Activated CD4-positive, alpha-beta T cell treated with anti-CD3 and anti-CD28 coated beads, Interleukin-2, amount 10 ng/mL, durations not matched to agents 7 days and 5 days (primary cell): ENCODE measurements at regions not wholly inside any gene's neighbourhood (a gene's known extent, or its start where the extent isn't known, plus 50 kb on each side); places are given as distances from the start of the nearest gene placed in this dataset.

ENCODE experiments used
- CTCF ChIA-PET: fragments of 350-600 bp; sonication (Branson Sonifier 250); formaldehyde crosslinking; loops from one replicate; lab custom pipeline; 2021; ENCODE audit warnings: antibody characterized with exemption; lab: Charles Lee
- POLR2A ChIA-PET: fragments of 350-600 bp; sonication (Branson Sonifier 250); formaldehyde crosslinking; loops from one replicate; lab custom pipeline; 2021; ENCODE audit warnings: antibody characterized with exemption; lab: Charles Lee
- DNase-seq: peaks from one replicate; pipeline ENCODE4 v3.0.0-alpha.2; 2020
- H3K27ac Mint-ChIP-seq: one replicate; pipeline ENCODE4 v1.8.0; 2021; ENCODE audit warnings: mild to moderate bottlenecking, moderate library complexity, mixed read lengths
- H3K27me3 Mint-ChIP-seq: one replicate; pipeline ENCODE4 v1.8.0; 2021; ENCODE audit warnings: mixed read lengths
- H3K36me3 Mint-ChIP-seq: one replicate; pipeline ENCODE4 v1.8.0; 2021; ENCODE audit warnings: low read depth, mixed read lengths
- H3K4me1 Mint-ChIP-seq: one replicate; pipeline ENCODE4 v1.8.0; 2021; ENCODE audit warnings: mixed read lengths
- H3K4me3 Mint-ChIP-seq: one replicate; pipeline ENCODE4 v1.8.0; 2021; ENCODE audit warnings: mild to moderate bottlenecking, moderate library complexity, mixed read lengths
- H3K9me3 Mint-ChIP-seq: one replicate; pipeline ENCODE4 v1.8.0; 2021; ENCODE audit warnings: mixed read lengths

GRCh38 chr4:105015750-105016149 is 130.9 kb upstream of the TET2 start:
- ChIA-PET POLR2A (interaction anchor here (0.7 kb wide), 1 partner anchor 438 kb away, joined by 3 read pairs; no protein-coding TSS in a partner anchor), CTCF (interaction anchor here (0.6 to 1.2 kb wide), 2 partner anchors 56 to 405 kb away, joined by 3 read pairs; no protein-coding TSS in a partner anchor)
- no peaks in the 10 kb centered on the region for H3K4me1 Mint-ChIP-seq
- peaks cover 2% of the 10 kb centered on the region for H3K9me3 Mint-ChIP-seq
- H3K4me3 Mint-ChIP-seq, result no peak overlapping the region
- DNase-seq, result no peak
- no peaks in the 10 kb centered on the region for H3K36me3 Mint-ChIP-seq
- peaks cover 8% of the 10 kb centered on the region for H3K27me3 Mint-ChIP-seq
- no peak overlapping the region for H3K27ac Mint-ChIP-seq

GRCh38 chr4:105022811-105023667 is 123.6 kb upstream of the TET2 start:
- ChIA-PET POLR2A (no interaction called here), CTCF (interaction anchor here (0.9 kb wide), 1 partner anchor 11 kb away, joined by 3 read pairs; no protein-coding TSS in a partner anchor)
- Mint-ChIP-seq H3K9me3 (peaks cover 8% of the 10 kb centered on the region), H3K4me3 (no peak overlapping the region), H3K4me1 (no peaks in the 10 kb centered on the region), H3K27me3 (peaks cover 4% of the 10 kb centered on the region), H3K27ac (no peak overlapping the region), H3K36me3 (no peaks in the 10 kb centered on the region)
- no peak for DNase-seq

GRCh38 chr4:105023668-105024055 is 123.0 kb upstream of the TET2 start:
- DNase-seq, result no peak
- ChIA-PET POLR2A (no interaction called here), CTCF (interaction anchor here (0.9 kb wide), 1 partner anchor 11 kb away, joined by 3 read pairs; no protein-coding TSS in a partner anchor)
- peaks cover 7% of the 10 kb centered on the region for H3K9me3 Mint-ChIP-seq
- H3K4me3 Mint-ChIP-seq, result no peak overlapping the region
- no peak overlapping the region for H3K27ac Mint-ChIP-seq
- H3K27me3 Mint-ChIP-seq, result peaks cover 4% of the 10 kb centered on the region
- H3K4me1 Mint-ChIP-seq, result no peaks in the 10 kb centered on the region
- no peaks in the 10 kb centered on the region for H3K36me3 Mint-ChIP-seq

- H3K27ac Mint-ChIP-seq, result no peak overlapping the region
- POLR2A ChIA-PET, result no interaction called here
- H3K36me3 Mint-ChIP-seq, result no peaks in the 10 kb centered on the region
- peaks cover 7% of the 10 kb centered on the region for H3K9me3 Mint-ChIP-seq
- no peaks in the 10 kb centered on the region for H3K4me1 Mint-ChIP-seq
- no peak overlapping the region for H3K4me3 Mint-ChIP-seq
- peaks cover 7% of the 10 kb centered on the region for H3K27me3 Mint-ChIP-seq
- CTCF ChIA-PET, result no interaction called here
- no peak for DNase-seq
Measured at GRCh38 chr4:105025263-105026017, 121.2 kb upstream of the TET2 start.

- Mint-ChIP-seq H3K9me3 (no peaks in the 10 kb centered on the region), H3K27ac (no peak overlapping the region), H3K4me1 (no peaks in the 10 kb centered on the region), H3K4me3 (no peak overlapping the region), H3K27me3 (peaks cover 10% of the 10 kb centered on the region), H3K36me3 (no peaks in the 10 kb centered on the region)
- ChIA-PET CTCF (no interaction called here), POLR2A (no interaction called here)
- no peak for DNase-seq
Measured at GRCh38 chr4:105036991-105037390, 109.7 kb upstream of the TET2 start.

- Mint-ChIP-seq H3K4me1 (no peaks in the 10 kb centered on the region), H3K4me3 (no peak overlapping the region), H3K9me3 (peaks cover 7% of the 10 kb centered on the region), H3K27me3 (peaks cover 2% of the 10 kb centered on the region), H3K27ac (no peak overlapping the region), H3K36me3 (no peaks in the 10 kb centered on the region)
- no peak for DNase-seq
- POLR2A ChIA-PET, result no interaction called here
- CTCF ChIA-PET, result no interaction called here
Measured at GRCh38 chr4:105042451-105042850, 104.2 kb upstream of the TET2 start.

GRCh38 chr4:105050896-105051295 is 95.8 kb upstream of the TET2 start:
- Mint-ChIP-seq H3K4me1 (no peaks in the 10 kb centered on the region), H3K4me3 (no peak overlapping the region), H3K9me3 (peaks cover 20% of the 10 kb centered on the region), H3K27ac (no peak overlapping the region), H3K27me3 (peaks cover 7% of the 10 kb centered on the region), H3K36me3 (no peaks in the 10 kb centered on the region)
- DNase-seq, result no peak
- ChIA-PET POLR2A (no interaction called here), CTCF (no interaction called here)

GRCh38 chr4:105057370-105058105 is 89.1 kb upstream of the TET2 start:
- DNase-seq, result no peak
- Mint-ChIP-seq H3K36me3 (no peaks in the 10 kb centered on the region), H3K27me3 (peaks cover 4% of the 10 kb centered on the region), H3K4me1 (peaks cover 28% of the 10 kb centered on the region), H3K27ac (no peak overlapping the region), H3K9me3 (peaks cover 7% of the 10 kb centered on the region), H3K4me3 (no peak overlapping the region)
- CTCF ChIA-PET, result interaction anchor here (0.6 kb wide), 1 partner anchor 38 kb away, joined by 4 read pairs; no protein-coding TSS in a partner anchor
- POLR2A ChIA-PET, result no interaction called here

GRCh38 chr4:105058177-105058812 is 88.4 kb upstream of the TET2 start:
- DNase-seq, result no peak
- Mint-ChIP-seq H3K27ac (no peak overlapping the region), H3K36me3 (no peaks in the 10 kb centered on the region), H3K27me3 (peaks cover 2% of the 10 kb centered on the region), H3K9me3 (peaks cover 1% of the 10 kb centered on the region), H3K4me1 (peaks cover 28% of the 10 kb centered on the region), H3K4me3 (no peak overlapping the region)
- ChIA-PET POLR2A (no interaction called here), CTCF (interaction anchor here (0.6 to 0.9 kb wide), 2 partner anchors 15 to 410 kb away, joined by 3 to 5 read pairs; no protein-coding TSS in a partner anchor)

- ChIA-PET CTCF (interaction anchor here (0.9 kb wide), 1 partner anchor 409 kb away, joined by 3 read pairs; no protein-coding TSS in a partner anchor), POLR2A (no interaction called here)
- no peaks in the 10 kb centered on the region for H3K27me3 Mint-ChIP-seq
- no peak for DNase-seq
- peaks cover 28% of the 10 kb centered on the region for H3K4me1 Mint-ChIP-seq
- H3K4me3 Mint-ChIP-seq, result no peak overlapping the region
- no peaks in the 10 kb centered on the region for H3K9me3 Mint-ChIP-seq
- H3K27ac Mint-ChIP-seq, result no peak overlapping the region
- H3K36me3 Mint-ChIP-seq, result no peaks in the 10 kb centered on the region
Measured at GRCh38 chr4:105059337-105059736, 87.3 kb upstream of the TET2 start.

- ChIA-PET CTCF (no interaction called here), POLR2A (no interaction called here)
- no peak overlapping the region for H3K4me3 Mint-ChIP-seq
- H3K4me1 Mint-ChIP-seq, result peaks cover 28% of the 10 kb centered on the region
- H3K27ac Mint-ChIP-seq, result no peak overlapping the region
- H3K9me3 Mint-ChIP-seq, result no peaks in the 10 kb centered on the region
- DNase-seq, result peak; percentile 7
- no peaks in the 10 kb centered on the region for H3K36me3 Mint-ChIP-seq
- no peaks in the 10 kb centered on the region for H3K27me3 Mint-ChIP-seq
Measured at GRCh38 chr4:105060628-105061027, 86.0 kb upstream of the TET2 start.

- Mint-ChIP-seq H3K36me3 (no peaks in the 10 kb centered on the region), H3K27me3 (no peaks in the 10 kb centered on the region), H3K9me3 (no peaks in the 10 kb centered on the region), H3K4me3 (no peak overlapping the region), H3K27ac (peak overlapping the region; percentile 69), H3K4me1 (peaks cover 28% of the 10 kb centered on the region)
- ChIA-PET POLR2A (no interaction called here), CTCF (no interaction called here)
- peak; percentile 33 for DNase-seq
Measured at GRCh38 chr4:105061136-105061696, 85.5 kb upstream of the TET2 start.
